ENCODE measurements at regions not wholly inside any gene's neighbourhood (a gene's known extent, or its start where the extent isn't known, plus 50 kb on each side); places are given as distances from the start of the nearest gene placed in this dataset.

GRCh38 chr15:58355973-58356372 is 75.8 kb upstream of the LIPC start:
- H3K4me3 ChIP-seq (ENCODE audit: low read depth in 1 of 3, low read length in 3 of 3): no peak overlapping the region
- DNase-seq (ENCODE audit: low spot score): no peak
- no peak overlapping the region for H3K27ac ChIP-seq (ENCODE audit: low read depth in 1 of 2, low read length in 2 of 2)
- TF ChIP-seq MAX (IDR thresholded peaks at IDR 0.05): no peak
- H3K27me3 ChIP-seq (ENCODE audit: control insufficient read depth in 4 of 4, insufficient read depth in 4 of 4, low read length in 3 of 4): no peaks in the 10 kb centered on the region
- H3K4me1 ChIP-seq (ENCODE audit: control insufficient read depth in 4 of 4, insufficient read depth in 4 of 4, low read length in 3 of 4): no peaks in the 10 kb centered on the region
- H3K9ac ChIP-seq (ENCODE audit: low read depth in 1 of 2, low read length in 2 of 2): no peak overlapping the region
- no peaks in the 10 kb centered on the region for H3K36me3 ChIP-seq (ENCODE audit: control insufficient read depth in 4 of 4, insufficient read depth in 3 of 4, low read depth in 1 of 4, low read length in 3 of 4)
- H3K9me3 ChIP-seq (ENCODE audit: control insufficient read depth in 4 of 4, low read length in 3 of 4): no peaks in the 10 kb centered on the region
- WGBS: 95% methylated on average over 10 of the region's 10 CpGs

GRCh38 chr15:58357529-58358476 is 74.0 kb upstream of the LIPC start:
- H3K4me1 ChIP-seq (ENCODE audit: control insufficient read depth in 4 of 4, insufficient read depth in 4 of 4, low read length in 3 of 4): no peaks in the 10 kb centered on the region
- H3K9me3 ChIP-seq (ENCODE audit: control insufficient read depth in 4 of 4, low read length in 3 of 4): no peaks in the 10 kb centered on the region
- H3K36me3 ChIP-seq (ENCODE audit: control insufficient read depth in 4 of 4, insufficient read depth in 3 of 4, low read depth in 1 of 4, low read length in 3 of 4): no peaks in the 10 kb centered on the region
- WGBS: 92% methylated on average over 9 of the region's 9 CpGs
- no peaks in the 10 kb centered on the region for H3K27me3 ChIP-seq (ENCODE audit: control insufficient read depth in 4 of 4, insufficient read depth in 4 of 4, low read length in 3 of 4)
- H3K27ac ChIP-seq (ENCODE audit: low read depth in 1 of 2, low read length in 2 of 2): no peak overlapping the region
- no peak overlapping the region for H3K9ac ChIP-seq (ENCODE audit: low read depth in 1 of 2, low read length in 2 of 2)
- DNase-seq (ENCODE audit: low spot score): no peak
- TF ChIP-seq RAD21 (IDR thresholded peaks at IDR 0.05) (no peak), HNF4G (IDR thresholded peaks at IDR 0.05) (no peak), JUND (IDR thresholded peaks at IDR 0.05) (no peak), HNF4A (conservative IDR thresholded peaks at IDR 0.05) (no peak), NR2F2 (IDR thresholded peaks at IDR 0.05) (no peak), MAX (IDR thresholded peaks at IDR 0.05) (no peak), ZBTB33 (IDR thresholded peaks at IDR 0.05) (no peak), GABPA (IDR thresholded peaks at IDR 0.05 in 1 of 2, conservative IDR thresholded peaks at IDR 0.05 in 1 of 2) (no peak), RXRA (IDR thresholded peaks at IDR 0.05) (no peak), REST (IDR thresholded peaks at IDR 0.05) (no peak), ATF3 (IDR thresholded peaks at IDR 0.05) (no peak), YY1 (IDR thresholded peaks at IDR 0.05) (no peak), SP1 (IDR thresholded peaks at IDR 0.05) (no peak), FOXA2 (IDR thresholded peaks at IDR 0.05) (no peak), EGR1 (IDR thresholded peaks at IDR 0.05; ENCODE audit: low read depth in 2 of 2) (no peak), TAF1 (conservative IDR thresholded peaks at IDR 0.05) (no peak)
- no peak overlapping the region for H3K4me3 ChIP-seq (ENCODE audit: low read depth in 1 of 3, low read length in 3 of 3)

Measured in liver (tissue), 7 donors.